DOHH2 (cell line): ENCODE measurements at regions not wholly inside any gene's neighbourhood (a gene's known extent, or its start where the extent isn't known, plus 50 kb on each side); places are given as distances from the start of the nearest gene placed in this dataset.

ENCODE experiments used
- EZH2phosphoT487 ChIP-seq: fragments of 200-600 bp; sonication (generic); IDR thresholded peaks from 2 replicates; pipeline ENCODE4 v1.6.1; 2017; ENCODE audit warnings: borderline replicate concordance, mild to moderate bottlenecking, antibody characterized with exemption, low read length, moderate library complexity, mixed read lengths
- TF ChIP-seq, protein P1 (sequence below): fragments of 200-600 bp; sonication (generic); IDR thresholded peaks from one replicate; pipeline ENCODE4 v1.5.1; 2014; ENCODE audit warnings: antibody characterized with exemption, mild to moderate bottlenecking, low read depth, low read length; ENCODE audit not compliant: poor library complexity, severe bottlenecking

DNA sequence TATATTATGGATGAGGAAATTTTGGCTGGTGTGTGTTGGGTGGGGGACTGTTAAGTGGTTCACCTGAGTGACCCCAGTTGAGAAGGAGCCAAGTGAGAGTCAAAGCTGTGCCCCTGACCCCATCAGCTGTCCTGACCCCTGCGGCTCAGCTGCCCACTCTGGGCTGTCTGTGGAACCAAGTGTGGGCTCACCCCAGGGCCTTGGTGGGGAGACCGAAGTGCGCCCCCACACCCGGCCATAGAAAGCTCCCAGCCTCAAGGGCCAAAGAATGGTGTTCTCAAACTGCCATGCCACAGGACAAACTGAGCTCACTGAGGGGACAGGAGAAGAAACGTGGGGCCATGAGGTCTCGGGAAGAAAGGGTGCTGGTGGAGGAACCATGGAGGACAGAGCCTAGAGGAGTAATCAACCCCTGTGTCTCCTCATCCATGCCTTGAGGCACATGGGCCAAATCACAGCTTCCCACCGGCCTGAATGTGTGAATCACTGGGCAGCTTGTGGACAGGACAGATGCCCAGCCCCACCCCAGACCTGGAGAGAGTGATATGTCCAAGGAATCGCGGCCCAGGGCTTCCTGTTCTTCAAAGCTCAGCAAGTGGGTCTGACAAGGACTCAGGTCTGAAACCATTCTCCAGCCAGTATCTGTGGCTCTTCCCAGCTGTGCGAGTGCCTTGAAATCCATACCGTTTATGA is 86.2 kb upstream of the CACUL1 start:
- TF ChIP-seq, protein P1, sequence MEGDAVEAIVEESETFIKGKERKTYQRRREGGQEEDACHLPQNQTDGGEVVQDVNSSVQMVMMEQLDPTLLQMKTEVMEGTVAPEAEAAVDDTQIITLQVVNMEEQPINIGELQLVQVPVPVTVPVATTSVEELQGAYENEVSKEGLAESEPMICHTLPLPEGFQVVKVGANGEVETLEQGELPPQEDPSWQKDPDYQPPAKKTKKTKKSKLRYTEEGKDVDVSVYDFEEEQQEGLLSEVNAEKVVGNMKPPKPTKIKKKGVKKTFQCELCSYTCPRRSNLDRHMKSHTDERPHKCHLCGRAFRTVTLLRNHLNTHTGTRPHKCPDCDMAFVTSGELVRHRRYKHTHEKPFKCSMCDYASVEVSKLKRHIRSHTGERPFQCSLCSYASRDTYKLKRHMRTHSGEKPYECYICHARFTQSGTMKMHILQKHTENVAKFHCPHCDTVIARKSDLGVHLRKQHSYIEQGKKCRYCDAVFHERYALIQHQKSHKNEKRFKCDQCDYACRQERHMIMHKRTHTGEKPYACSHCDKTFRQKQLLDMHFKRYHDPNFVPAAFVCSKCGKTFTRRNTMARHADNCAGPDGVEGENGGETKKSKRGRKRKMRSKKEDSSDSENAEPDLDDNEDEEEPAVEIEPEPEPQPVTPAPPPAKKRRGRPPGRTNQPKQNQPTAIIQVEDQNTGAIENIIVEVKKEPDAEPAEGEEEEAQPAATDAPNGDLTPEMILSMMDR: no peak
- no peak for TF ChIP-seq EZH2phosphoT487
